BLaER1 treated with 17β-estradiol and CSF1 and Interleukin-3, amounts not matched to agents 10 nM and 100 nM (cell line): ENCODE measurements at regions not wholly inside any gene's neighbourhood (a gene's known extent, or its start where the extent isn't known, plus 50 kb on each side); places are given as distances from the start of the nearest gene placed in this dataset.
"Not testable (repeated sequence)": the region's sequence is repeated elsewhere in the genome, so short reads cannot be mapped to it uniquely, and the experiment has no call there.

ENCODE experiments used
- H3K27ac ChIP-seq, 11 experiments: shearing (Covaris generic); formaldehyde crosslinking; 2 replicates each; pipeline ENCODE4 v1.8.1; 2022
- H3K27me3 ChIP-seq, 11 experiments: shearing (Covaris generic); formaldehyde crosslinking; 2 replicates each; pipeline ENCODE4 v1.8.1; 2022
- H3K36me3 ChIP-seq, 11 experiments: shearing (Covaris generic); formaldehyde crosslinking; 2 replicates each; pipeline ENCODE4 v1.8.1; 2022
- H3K4me1 ChIP-seq, 10 experiments: shearing (Covaris generic); formaldehyde crosslinking; 2 replicates each; pipeline ENCODE4 v1.8.1; 2022
- H3K4me2 ChIP-seq, 11 experiments: shearing (Covaris generic); formaldehyde crosslinking; 2 replicates each; pipeline ENCODE4 v1.8.1; 2022
- H3K4me3 ChIP-seq, 10 experiments: shearing (Covaris generic); formaldehyde crosslinking; 2 replicates each; pipeline ENCODE4 v1.8.1; 2022
- H3K9ac ChIP-seq, 11 experiments: shearing (Covaris generic); formaldehyde crosslinking; 2 replicates each; pipeline ENCODE4 v1.8.1; 2022
- H3K9me3 ChIP-seq, 11 experiments: shearing (Covaris generic); formaldehyde crosslinking; replicated peaks in 1 of 11; 2 replicates each; pipeline ENCODE4 v1.8.1; 2022
- H4K20me1 ChIP-seq, 11 experiments: shearing (Covaris generic); formaldehyde crosslinking; 2 replicates each; pipeline ENCODE4 v1.8.1; 2022
- Cebpa-rat ChIP-seq, 11 experiments: shearing (Covaris generic); IDR thresholded peaks; 2 replicates each; pipeline ENCODE4 v1.8.1; 2022

- TF ChIP-seq Cebpa-rat (IDR thresholded peaks at IDR 0.05) = no peak
- Histone ChIP-seq H3K36me3 (no peaks in the 10 kb centered on the region), H3K9ac (no peak overlapping the region)
Observed at GRCh38 chr16:73965591-73965990, 331.0 kb upstream of the PSMD7 start.

GRCh38 chr16:73956587-73957494, 339.8 kb upstream of the PSMD7 start:
- Histone ChIP-seq H3K27me3 (no peaks in the 10 kb centered on the region), H3K36me3 (no peaks in the 10 kb centered on the region), H3K4me1 (no peaks in the 10 kb centered on the region), H3K9ac (no peak overlapping the region), H4K20me1 (no peaks in the 10 kb centered on the region), H3K4me3 (no peak overlapping the region), H3K27ac (no peak overlapping the region), H3K4me2 (no peak overlapping the region), H3K9me3 (peaks cover 0 to 7% (median 4%) of the 10 kb centered on the region in 11 experiments; a peak in 6 of 22 replicates)
- no peak for TF ChIP-seq Cebpa-rat (IDR thresholded peaks at IDR 0.05)

More at GRCh38 chr16:73965591-73965990, 331.0 kb upstream of the PSMD7 start:
- Histone ChIP-seq H3K9me3 (peaks cover 0 to 13% (median 7%) of the 10 kb centered on the region in 11 experiments; a peak in 8 of 22 replicates), H3K4me1 (peaks cover 0 to 14% (median 10%) of the 10 kb centered on the region in 10 experiments; a peak in 12 of 20 replicates), H4K20me1 (no peaks in the 10 kb centered on the region), H3K4me2 (no peak overlapping the region), H3K27ac (no peak overlapping the region), H3K27me3 (no peaks in the 10 kb centered on the region), H3K4me3 (no peak overlapping the region)

GRCh38 chr16:73955702-73956101, 340.9 kb upstream of the PSMD7 start:
- Histone ChIP-seq H3K4me3 (no peak overlapping the region), H3K27me3 (no peaks in the 10 kb centered on the region), H3K9ac (no peak overlapping the region), H3K36me3 (no peaks in the 10 kb centered on the region), H3K9me3 (no peaks in the 10 kb centered on the region), H3K4me2 (no peak overlapping the region), H4K20me1 (no peaks in the 10 kb centered on the region), H3K27ac (no peak overlapping the region), H3K4me1 (no peaks in the 10 kb centered on the region)
- TF ChIP-seq Cebpa-rat (IDR thresholded peaks at IDR 0.05) = no peak

GRCh38 chr16:73955255-73955654, 341.4 kb upstream of the PSMD7 start:
- Histone ChIP-seq H3K9ac (no peak overlapping the region), H3K4me2 (no peak overlapping the region)

GRCh38 chr16:73951481-73951880, 345.1 kb upstream of the PSMD7 start:
- H3K36me3 ChIP-seq = no peaks in the 10 kb centered on the region
- peaks cover 0 to 5% (median 0%) of the 10 kb centered on the region in 10 experiments; a peak in 2 of 20 replicates for H3K4me1 ChIP-seq
- no peaks in the 10 kb centered on the region for H4K20me1 ChIP-seq
- no peak overlapping the region for H3K4me3 ChIP-seq
- no peaks in the 10 kb centered on the region for H3K27me3 ChIP-seq
- no peak overlapping the region for H3K27ac ChIP-seq
- TF ChIP-seq Cebpa-rat (IDR thresholded peaks at IDR 0.05) = no peak
- H3K9ac ChIP-seq = no peak overlapping the region
- no peak overlapping the region for H3K4me2 ChIP-seq
- H3K9me3 ChIP-seq = no peaks in the 10 kb centered on the region

More at GRCh38 chr16:73955255-73955654, 341.4 kb upstream of the PSMD7 start:
- Histone ChIP-seq H3K27me3 (no peaks in the 10 kb centered on the region), H3K4me3 (no peak overlapping the region), H3K36me3 (no peaks in the 10 kb centered on the region), H3K27ac (no peak overlapping the region), H3K9me3 (no peaks in the 10 kb centered on the region), H4K20me1 (no peaks in the 10 kb centered on the region), H3K4me1 (no peaks in the 10 kb centered on the region)
- no peak for TF ChIP-seq Cebpa-rat (IDR thresholded peaks at IDR 0.05)

- Histone ChIP-seq H3K9me3 (no peaks in the 10 kb centered on the region), H3K4me2 (no peak overlapping the region), H3K36me3 (no peaks in the 10 kb centered on the region), H3K4me1 (peaks cover 0 to 8% (median 0%) of the 10 kb centered on the region in 10 experiments; a peak in 2 of 20 replicates), H3K9ac (no peak overlapping the region), H3K4me3 (no peak overlapping the region), H3K27ac (no peak overlapping the region), H4K20me1 (no peaks in the 10 kb centered on the region), H3K27me3 (no peaks in the 10 kb centered on the region)
- no peak for TF ChIP-seq Cebpa-rat (IDR thresholded peaks at IDR 0.05)
Observed at GRCh38 chr16:73949574-73950320, 346.9 kb upstream of the PSMD7 start.

GRCh38 chr16:73945631-73946030, 351.0 kb upstream of the PSMD7 start:
- Histone ChIP-seq H3K27me3 (no peaks in the 10 kb centered on the region), H3K4me1 (peaks cover 0 to 8% (median 0%) of the 10 kb centered on the region in 10 experiments; a peak in 2 of 20 replicates), H3K27ac (no peak overlapping the region), H3K36me3 (no peaks in the 10 kb centered on the region), H3K4me3 (no peak overlapping the region), H3K9me3 (no peaks in the 10 kb centered on the region), H3K4me2 (no peak overlapping the region), H3K9ac (no peak overlapping the region), H4K20me1 (no peaks in the 10 kb centered on the region)
- no peak for TF ChIP-seq Cebpa-rat (IDR thresholded peaks at IDR 0.05)

- H4K20me1 ChIP-seq, H3K27ac ChIP-seq: not testable (repeated sequence)
Observed at GRCh38 chr16:73943184-73943583, 353.4 kb upstream of the PSMD7 start.

GRCh38 chr16:73940786-73941185, 355.8 kb upstream of the PSMD7 start:
- peaks cover 0 to 18% (median 0%) of the 10 kb centered on the region in 11 experiments; a peak in 5 of 22 replicates for H3K9me3 ChIP-seq
- H3K9ac ChIP-seq, H4K20me1 ChIP-seq, H3K27ac ChIP-seq, H3K27me3 ChIP-seq, H3K4me1 ChIP-seq, H3K4me3 ChIP-seq, H3K4me2 ChIP-seq, H3K36me3 ChIP-seq: not testable (repeated sequence)

More at GRCh38 chr16:73943184-73943583, 353.4 kb upstream of the PSMD7 start:
- H3K36me3 ChIP-seq, H3K4me2 ChIP-seq, H3K4me3 ChIP-seq, H3K27me3 ChIP-seq, H3K4me1 ChIP-seq, H3K9ac ChIP-seq: not testable (repeated sequence)
- H3K9me3 ChIP-seq = peaks cover 0 to 11% (median 0%) of the 10 kb centered on the region in 11 experiments; a peak in 4 of 22 replicates
